ENCODE measurements at regions not wholly inside any gene's neighbourhood (a gene's known extent, or its start where the extent isn't known, plus 50 kb on each side); places are given as distances from the start of the nearest gene placed in this dataset.

DNA sequence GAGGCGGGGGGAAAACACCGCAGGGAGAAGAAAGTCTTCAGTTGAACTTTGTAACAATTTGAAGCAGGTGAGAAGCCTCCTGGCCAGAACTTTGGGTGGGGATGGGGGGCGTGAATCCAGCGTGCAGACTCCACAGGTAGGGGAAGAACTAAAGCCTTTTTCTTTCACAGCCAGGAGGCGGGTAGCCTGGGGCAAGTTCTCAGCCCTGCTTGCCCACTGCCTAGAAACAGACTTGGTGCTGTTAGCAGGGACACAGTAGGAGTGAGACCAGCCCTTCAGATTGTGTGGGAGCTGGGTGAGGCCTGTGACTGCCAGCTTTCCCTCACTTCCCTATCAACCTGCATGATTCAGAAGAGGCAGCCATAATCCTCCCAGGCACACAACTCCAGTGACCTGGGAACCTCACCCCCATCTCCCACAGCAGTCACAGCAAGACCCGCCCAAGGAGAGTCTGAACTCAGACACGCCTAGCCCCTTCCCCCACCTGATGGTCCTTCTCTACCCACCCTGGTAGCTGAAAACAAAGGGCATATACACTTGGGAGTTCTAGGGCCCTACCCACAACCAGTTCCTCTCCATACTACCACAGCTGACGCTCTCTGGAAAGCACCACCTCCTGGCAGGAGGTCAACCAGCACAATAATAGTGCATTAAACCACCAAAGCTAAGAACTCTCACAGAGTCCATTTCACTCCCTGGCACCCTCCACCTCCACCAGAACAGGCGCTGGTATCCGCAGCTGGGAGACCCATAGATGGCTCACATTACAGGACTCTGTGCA lies 83.5 kb upstream of the CDC42BPA start:
- Histone ChIP-seq H3K4me2 (no peak overlapping the region), H3K4me3 (ENCODE audit: low read depth in 2 of 2, low read length in 1 of 2) (no peak overlapping the region), H3K9me2 (no peaks in the 10 kb centered on the region), H3K4me1 (ENCODE audit: control insufficient read depth in 1 of 2, insufficient read depth in 2 of 2, low read depth in 1 of 2, low read length in 1 of 2) (no peaks in the 10 kb centered on the region), H3K79me2 (ENCODE audit: insufficient read depth) (no peaks in the 10 kb centered on the region), H3K9me3 (no peaks in the 10 kb centered on the region), H3K36me3 (replicated peaks in 1 of 2; ENCODE audit: control insufficient read depth in 1 of 2, insufficient read depth in 2 of 2, low read length in 1 of 2) (no peaks in the 10 kb centered on the region), H3K27ac (ENCODE audit: low read depth in 2 of 2, low read length in 1 of 2) (no peak overlapping the region), H3K27me3 (ENCODE audit: insufficient read depth) (no peaks in the 10 kb centered on the region), H4K20me1 (ENCODE audit: insufficient read depth) (no peaks in the 10 kb centered on the region), H3K9ac (no peak overlapping the region), H3F3A (replicated peaks; ENCODE audit: insufficient read depth) (no peaks in the 10 kb centered on the region), H2AFZ (ENCODE audit: low read depth) (no peak overlapping the region)
- no peak for TF ChIP-seq FOXJ3 (CRISPR knock-in tag; IDR thresholded peaks at IDR 0.05)
- POLR2A ChIA-PET = no interaction called here
- 71% methylated on average over 10 of the region's 10 CpGs for whole genome bisulfite sequencing (ENCODE audit: low lambda C conversion rate)
- CTCF ChIA-PET = no interaction called here
- DNase-seq = no peak

- Histone ChIP-seq H3F3A (replicated peaks; ENCODE audit: insufficient read depth) (no peaks in the 10 kb centered on the region), H3K36me3 (replicated peaks in 1 of 2; ENCODE audit: control insufficient read depth in 1 of 2, insufficient read depth in 2 of 2, low read length in 1 of 2) (no peaks in the 10 kb centered on the region), H3K4me2 (no peak overlapping the region), H4K20me1 (ENCODE audit: insufficient read depth) (no peaks in the 10 kb centered on the region), H3K4me1 (ENCODE audit: control insufficient read depth in 1 of 2, insufficient read depth in 2 of 2, low read depth in 1 of 2, low read length in 1 of 2) (no peaks in the 10 kb centered on the region), H3K9ac (no peak overlapping the region), H3K27ac (ENCODE audit: low read depth in 2 of 2, low read length in 1 of 2) (no peak overlapping the region), H3K4me3 (ENCODE audit: low read depth in 2 of 2, low read length in 1 of 2) (no peak overlapping the region), H3K9me3 (no peaks in the 10 kb centered on the region), H2AFZ (ENCODE audit: low read depth) (no peak overlapping the region), H3K79me2 (ENCODE audit: insufficient read depth) (no peaks in the 10 kb centered on the region), H3K27me3 (ENCODE audit: insufficient read depth) (no peaks in the 10 kb centered on the region), H3K9me2 (no peaks in the 10 kb centered on the region)
- no peak for DNase-seq
- TF ChIP-seq TEAD4 (IDR thresholded peaks at IDR 0.05; ENCODE audit: borderline replicate concordance, insufficient read depth) (no peak), RAD21 (IDR thresholded peaks at IDR 0.05; ENCODE audit: low read length) (no peak), YY1 (IDR thresholded peaks at IDR 0.05; ENCODE audit: low read depth) (no peak), NFIC (IDR thresholded peaks at IDR 0.05; ENCODE audit: borderline replicate concordance) (no peak), TAF1 (IDR thresholded peaks at IDR 0.05; ENCODE audit: borderline replicate concordance, low read depth, low read length) (no peak), RCOR1 (IDR thresholded peaks at IDR 0.05; ENCODE audit: low read length) (no peak), CTCF (IDR thresholded peaks at IDR 0.05) (no peak), ELF1 (IDR thresholded peaks at IDR 0.05) (no peak), GATA2 (CRISPR knock-in tag; IDR thresholded peaks at IDR 0.05) (no peak), NRF1 (IDR thresholded peaks at IDR 0.05; ENCODE audit: low read depth, low read length) (no peak), GABPA (IDR thresholded peaks at IDR 0.05; ENCODE audit: low read depth) (no peak), MEF2A (IDR thresholded peaks at IDR 0.05; ENCODE audit: borderline replicate concordance, low read depth) (no peak), MXI1 (IDR thresholded peaks at IDR 0.05; ENCODE audit: low read depth, low read length) (no peak), EZH2phosphoT487 (IDR thresholded peaks at IDR 0.05; ENCODE audit: borderline replicate concordance, low read depth) (no peak), USF1 (IDR thresholded peaks at IDR 0.05; ENCODE audit: borderline replicate concordance, low read depth) (no peak), CHD2 (IDR thresholded peaks at IDR 0.05; ENCODE audit: low read length, partially characterized antibody) (no peak), FOXM1 (IDR thresholded peaks at IDR 0.05; ENCODE audit: low read depth) (no peak)
- TF ChIP-seq, protein P1, sequence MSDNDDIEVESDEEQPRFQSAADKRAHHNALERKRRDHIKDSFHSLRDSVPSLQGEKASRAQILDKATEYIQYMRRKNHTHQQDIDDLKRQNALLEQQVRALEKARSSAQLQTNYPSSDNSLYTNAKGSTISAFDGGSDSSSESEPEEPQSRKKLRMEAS (IDR thresholded peaks at IDR 0.05; ENCODE audit: low read depth) = no peak
- CTCF ChIA-PET = no interaction called here
- 61% methylated on average over 4 of the region's 4 CpGs for WGBS (ENCODE audit: low lambda C conversion rate)
- POLR2A ChIA-PET = no interaction called here
Observed at GRCh38 chr1:227399152-227399730, 80.9 kb upstream of the CDC42BPA start.
